K562 (cell line): ENCODE measurements at regions not wholly inside any gene's neighbourhood (a gene's known extent, or its start where the extent isn't known, plus 50 kb on each side); places are given as distances from the start of the nearest gene placed in this dataset.

ENCODE experiments used
- ATF7 ChIP-seq: fragments of 450-650 bp; IDR thresholded peaks from 2 replicates; pipeline ENCODE4 v1.7.1; 2014; ENCODE audit warnings: mild to moderate bottlenecking, moderate library complexity
- BHLHE40 ChIP-seq: IDR thresholded peaks from 2 replicates; pipeline ENCODE4 v1.6.1; 2011; ENCODE audit warnings: low read length, improper control_type of control experiment
- CBX8 ChIP-seq: fragments of 200-600 bp; sonication (generic); IDR thresholded peaks from 2 replicates; pipeline ENCODE4 v1.6.1; 2012; ENCODE audit warnings: borderline replicate concordance, mixed run types, low read depth, mild to moderate bottlenecking, moderate library complexity, mixed read lengths, low read length, control low read depth, inconsistent platforms; ENCODE audit not compliant: poor library complexity, severe bottlenecking; ENCODE audit errors: extremely low read depth
- CEBPG ChIP-seq, 3 experiments: fragments of 200-800 bp in 1 of 3; sonication (Bioruptor generic) in 1 of 3; sonication (generic) in 1 of 3; formaldehyde crosslinking in 1 of 3; IDR thresholded peaks in 2 of 3; conservative IDR thresholded peaks in 1 of 3; 2 replicates each; pipeline versions ENCODE4 v1.6.1 to v1.8.0; 2016 to 2022; ENCODE audit warnings: missing compliant biosample characterization in 2 of 3, missing genetic modification characterization in 2 of 3, mild to moderate bottlenecking in 1 of 3, missing genetic modification reagents in 1 of 3
- CREB1 ChIP-seq, 2 experiments: sonication (generic) in 1 of 2; formaldehyde crosslinking in 1 of 2; IDR thresholded peaks; 2 replicates each; pipeline versions ENCODE4 v1.6.1 to v1.8.0; 2012 to 2022; ENCODE audit warnings: inconsistent platforms in 1 of 2, mild to moderate bottlenecking in 1 of 2, missing genetic modification reagents in 1 of 2, moderate library complexity in 1 of 2
- EP300 ChIP-seq: IDR thresholded peaks from 2 replicates; pipeline ENCODE4 v1.6.1; 2012; ENCODE audit warnings: low read length, improper control_type of control experiment
- GABPB1 ChIP-seq: sonication (generic); formaldehyde crosslinking; IDR thresholded peaks from 2 replicates; pipeline ENCODE4 v1.8.0; 2022; ENCODE audit warnings: mild to moderate bottlenecking, missing genetic modification reagents
- GTF2F1 ChIP-seq: IDR thresholded peaks from 2 replicates; pipeline ENCODE4 v1.6.1; 2011; ENCODE audit warnings: low read depth, low read length, improper control_type of control experiment
- HBP1 ChIP-seq: fragments of 450-650 bp; formaldehyde crosslinking; IDR thresholded peaks from 2 replicates; pipeline ENCODE4 v1.4.0; 2022; ENCODE audit warnings: missing genetic modification characterization
- HES1 ChIP-seq: fragments of 450-650 bp; IDR thresholded peaks from 2 replicates; pipeline ENCODE4 v1.6.1; 2016; ENCODE audit warnings: low read depth, mild to moderate bottlenecking, moderate library complexity
- MAFK ChIP-seq: IDR thresholded peaks from 2 replicates; pipeline ENCODE4 v1.6.1; 2011; ENCODE audit warnings: low read length, improper control_type of control experiment
- MTA2 ChIP-seq: fragments of 450-650 bp; IDR thresholded peaks from 2 replicates; pipeline ENCODE4 v1.6.1; 2016; ENCODE audit warnings: low read depth
- PCBP2 ChIP-seq: fragments of 200-400 bp; formaldehyde crosslinking; IDR thresholded peaks from 2 replicates; pipeline ENCODE4 v1.6.1; 2018; ENCODE audit warnings: low read length, low read depth, mild to moderate bottlenecking, moderate library complexity; ENCODE audit not compliant: poor library complexity, severe bottlenecking
- PREB ChIP-seq: sonication (generic); formaldehyde crosslinking; IDR thresholded peaks from 2 replicates; pipeline ENCODE4 v1.8.1; 2023; ENCODE audit warnings: mild to moderate bottlenecking, missing genetic modification reagents
- RAD21 ChIP-seq, 2 experiments: fragments of 250-450 bp in 1 of 2; fragments of 450-650 bp in 1 of 2; sonication (Bioruptor Pico) in 1 of 2; formaldehyde crosslinking in 1 of 2; IDR thresholded peaks in 1 of 2; conservative IDR thresholded peaks in 1 of 2; 2 replicates each; pipeline versions ENCODE4 v1.4.0 to v1.8.0; 2020 to 2022; ENCODE audit warnings: mild to moderate bottlenecking in 2 of 2, moderate library complexity in 1 of 2
- RFX1 ChIP-seq: fragments of 450-650 bp; IDR thresholded peaks from 2 replicates; pipeline ENCODE4 v1.6.1; 2016; ENCODE audit warnings: mild to moderate bottlenecking, moderate library complexity
- SAFB ChIP-seq: fragments of 200-400 bp; formaldehyde crosslinking; IDR thresholded peaks from 2 replicates; pipeline ENCODE4 v1.6.1; 2017; ENCODE audit warnings: low read depth, low read length, borderline replicate concordance
- SMARCE1 ChIP-seq: fragments of 450-650 bp; IDR thresholded peaks from 2 replicates; pipeline ENCODE4 v1.7.1; 2016; ENCODE audit warnings: mild to moderate bottlenecking
- SREBF1 ChIP-seq: fragments of 150-350 bp; IDR thresholded peaks from 2 replicates; pipeline ENCODE4 v1.6.1; 2014; ENCODE audit warnings: antibody characterized with exemption, low read depth, low read length, borderline replicate concordance
- THAP7 ChIP-seq: fragments of 250-450 bp; sonication (Bioruptor Pico); IDR thresholded peaks from 2 replicates; pipeline ENCODE4 v1.5.0; 2021
- YY1 ChIP-seq, 3 experiments: IDR thresholded peaks; 2 replicates each; pipeline ENCODE4 v1.6.1; 2011; ENCODE audit warnings: low read length in 2 of 3, mild to moderate bottlenecking in 2 of 3, moderate library complexity in 2 of 3, borderline replicate concordance in 1 of 3, control low read depth in 1 of 3, low read depth in 1 of 3; ENCODE audit not compliant: insufficient read depth in 3 of 3, insufficient replicate concordance in 2 of 3, control insufficient read depth in 1 of 3, insufficient read length in 1 of 3; ENCODE audit errors: extremely low read depth in 1 of 3
- ZBTB26 ChIP-seq: fragments of 450-650 bp; formaldehyde crosslinking; IDR thresholded peaks from 2 replicates; pipeline ENCODE4 v1.4.0; 2022; ENCODE audit warnings: missing genetic modification characterization
- ZNF239 ChIP-seq: fragments of 250-450 bp; sonication (Bioruptor Pico); IDR thresholded peaks from 2 replicates; pipeline ENCODE4 v1.4.0; 2020; ENCODE audit warnings: mild to moderate bottlenecking

GRCh38 chr1:101119289-101119688 lies 93.7 kb upstream of the DPH5 start (continued):
- TF ChIP-seq MTA2, result peak; percentile 35; the same call in 1 of the 2 replicates
- peak; percentile 40; the same call in 1 of the 2 replicates for TF ChIP-seq GABPB1 (CRISPR knock-in tag)
- no peak for TF ChIP-seq GTF2F1
- no peak for TF ChIP-seq SAFB
- TF ChIP-seq SMARCE1, result peak; percentile 67; the same call in 1 of the 2 replicates
- no peak for TF ChIP-seq THAP7 (CRISPR knock-in tag)
- no peak for TF ChIP-seq BHLHE40
- peak; percentile 81; the same call in 1 of the 2 replicates for TF ChIP-seq EP300
- no peak for TF ChIP-seq HBP1 (CRISPR knock-in tag)
- TF ChIP-seq ZBTB26, result no peak
- 0 out of 2 replicates have a peak, but pooled peaks have one; percentile 10 for TF ChIP-seq ATF7
- TF ChIP-seq ZNF239 (CRISPR knock-in tag), result no peak
- TF ChIP-seq PCBP2, result no peak
- no peak for TF ChIP-seq HES1
- no peak for TF ChIP-seq CBX8
- TF ChIP-seq PREB, result no peak
- no peak for TF ChIP-seq CEBPG (CRISPR knock-in tag; IDR thresholded peaks at IDR 0.05)
- TF ChIP-seq CEBPG (tag; conservative IDR thresholded peaks at IDR 0.05 in 1 of 2, IDR thresholded peaks at IDR 0.05 in 1 of 2), result no peak
- TF ChIP-seq RAD21 (CRISPR knock-in tag; conservative IDR thresholded peaks at IDR 0.05 in 1 of 2, IDR thresholded peaks at IDR 0.05 in 1 of 2), result peak in 1 of 2 experiments; percentile 33; a peak in 2 of 4 replicates
- no peak for TF ChIP-seq MAFK
- peak; percentile 15; the same call in 1 of the 2 replicates for TF ChIP-seq CREB1 (IDR thresholded peaks at IDR 0.05)
- TF ChIP-seq CREB1 (CRISPR knock-in tag; IDR thresholded peaks at IDR 0.05), result 0 out of 2 replicates have a peak, but pooled peaks have one; percentile 34
- TF ChIP-seq SREBF1, result no peak
- TF ChIP-seq YY1 (IDR thresholded peaks at IDR 0.05; ENCODE audit: borderline replicate concordance in 1 of 3, control insufficient read depth in 1 of 3, extremely low read depth in 1 of 3, insufficient read depth in 3 of 3, insufficient read length in 1 of 3, insufficient replicate concordance in 2 of 3, low read depth in 1 of 3, low read length in 2 of 3), result no peak
- no peak for TF ChIP-seq RFX1
